H1 (cell line): ENCODE measurements at regions not wholly inside any gene's neighbourhood (a gene's known extent, or its start where the extent isn't known, plus 50 kb on each side); places are given as distances from the start of the nearest gene placed in this dataset.

Experiments
- BCL11A ChIP-seq, 2 experiments: IDR thresholded peaks; one replicate each; pipeline ENCODE4 v1.6.1; 2011; ENCODE audit warnings: low read depth in 2 of 2, low read length in 2 of 2, mild to moderate bottlenecking in 2 of 2
- BRCA1 ChIP-seq: IDR thresholded peaks from 2 replicates; pipeline ENCODE4 v1.6.1; 2012; ENCODE audit warnings: low read depth, low read length, improper control_type of control experiment
- EP300 ChIP-seq, 2 experiments: IDR thresholded peaks; 1 replicate in 1 of 2; 2 replicates in 1 of 2; pipeline ENCODE4 v1.6.1; 2011 to 2012; ENCODE audit warnings: low read depth in 2 of 2, low read length in 2 of 2, mild to moderate bottlenecking in 2 of 2, borderline replicate concordance in 1 of 2, inconsistent platforms in 1 of 2, moderate library complexity in 1 of 2
- EZH2 ChIP-seq: fragments of 200-600 bp; sonication (generic); IDR thresholded peaks from 2 replicates; pipeline ENCODE4 v1.7.1; 2012; ENCODE audit warnings: low read depth, mild to moderate bottlenecking, moderate library complexity, low read length, inconsistent platforms; ENCODE audit not compliant: severe bottlenecking
- JUND ChIP-seq: IDR thresholded peaks from 2 replicates; pipeline ENCODE4 v1.6.1; 2011; ENCODE audit warnings: mild to moderate bottlenecking, improper control_type of control experiment, low read length
- KDM1A ChIP-seq: fragments of 200-600, 300-600 bp; sonication (generic); IDR thresholded peaks from 2 replicates; pipeline ENCODE4 v1.7.1; 2016; ENCODE audit warnings: mild to moderate bottlenecking, low read length, borderline replicate concordance
- KDM4A ChIP-seq: IDR thresholded peaks from one replicate; pipeline ENCODE4 v1.7.1; 2012; ENCODE audit warnings: low read depth, mild to moderate bottlenecking, moderate library complexity, low read length, inconsistent platforms; ENCODE audit not compliant: severe bottlenecking
- PHF8 ChIP-seq: fragments of 200-600 bp; sonication (generic); conservative IDR thresholded peaks from 2 replicates; pipeline ENCODE4 v1.7.1; 2012; ENCODE audit warnings: low read depth, mild to moderate bottlenecking, inconsistent platforms, low read length, moderate library complexity
- POU5F1 ChIP-seq: IDR thresholded peaks from 2 replicates; pipeline ENCODE4 v1.6.1; 2011; ENCODE audit warnings: low read depth, mild to moderate bottlenecking, low read length, moderate library complexity
- SUZ12 ChIP-seq: fragments of 200-600 bp; sonication (generic); IDR thresholded peaks from 2 replicates; pipeline ENCODE4 v1.6.1; 2012; ENCODE audit warnings: mild to moderate bottlenecking, inconsistent platforms, low read length, moderate library complexity, mixed read lengths
- TF ChIP-seq, protein P1 (sequence below): fragments of 300-600 bp; sonication (generic); IDR thresholded peaks from 2 replicates; pipeline ENCODE4 v1.7.1; 2012; ENCODE audit warnings: low read length, moderate library complexity, mild to moderate bottlenecking, inconsistent platforms; ENCODE audit not compliant: insufficient replicate concordance
- TF ChIP-seq, protein P2 (sequence below): IDR thresholded peaks from 2 replicates; pipeline ENCODE4 v1.6.1; 2012; ENCODE audit warnings: inconsistent platforms

DNA sequence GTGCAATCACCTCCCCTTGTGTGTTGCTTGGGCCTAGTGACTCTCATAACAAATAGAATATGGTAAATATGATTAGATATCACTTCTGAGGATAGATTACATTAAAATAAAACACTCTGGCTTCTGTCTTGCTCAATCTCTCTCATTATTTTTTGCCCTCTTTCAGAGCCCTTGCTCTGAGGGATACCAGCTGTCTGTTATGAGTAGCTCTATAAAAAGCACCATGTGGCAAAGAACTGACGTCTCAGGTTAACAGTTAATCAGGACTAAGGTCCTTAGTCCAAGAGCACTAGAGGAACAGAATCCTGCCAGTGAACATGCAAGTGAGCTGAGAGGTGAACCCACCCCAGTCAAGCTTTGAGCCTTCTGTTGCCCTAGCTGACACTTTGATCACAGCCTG, 402.2 kb upstream of the HTR1E start (continued):
- TF ChIP-seq, protein P1, sequence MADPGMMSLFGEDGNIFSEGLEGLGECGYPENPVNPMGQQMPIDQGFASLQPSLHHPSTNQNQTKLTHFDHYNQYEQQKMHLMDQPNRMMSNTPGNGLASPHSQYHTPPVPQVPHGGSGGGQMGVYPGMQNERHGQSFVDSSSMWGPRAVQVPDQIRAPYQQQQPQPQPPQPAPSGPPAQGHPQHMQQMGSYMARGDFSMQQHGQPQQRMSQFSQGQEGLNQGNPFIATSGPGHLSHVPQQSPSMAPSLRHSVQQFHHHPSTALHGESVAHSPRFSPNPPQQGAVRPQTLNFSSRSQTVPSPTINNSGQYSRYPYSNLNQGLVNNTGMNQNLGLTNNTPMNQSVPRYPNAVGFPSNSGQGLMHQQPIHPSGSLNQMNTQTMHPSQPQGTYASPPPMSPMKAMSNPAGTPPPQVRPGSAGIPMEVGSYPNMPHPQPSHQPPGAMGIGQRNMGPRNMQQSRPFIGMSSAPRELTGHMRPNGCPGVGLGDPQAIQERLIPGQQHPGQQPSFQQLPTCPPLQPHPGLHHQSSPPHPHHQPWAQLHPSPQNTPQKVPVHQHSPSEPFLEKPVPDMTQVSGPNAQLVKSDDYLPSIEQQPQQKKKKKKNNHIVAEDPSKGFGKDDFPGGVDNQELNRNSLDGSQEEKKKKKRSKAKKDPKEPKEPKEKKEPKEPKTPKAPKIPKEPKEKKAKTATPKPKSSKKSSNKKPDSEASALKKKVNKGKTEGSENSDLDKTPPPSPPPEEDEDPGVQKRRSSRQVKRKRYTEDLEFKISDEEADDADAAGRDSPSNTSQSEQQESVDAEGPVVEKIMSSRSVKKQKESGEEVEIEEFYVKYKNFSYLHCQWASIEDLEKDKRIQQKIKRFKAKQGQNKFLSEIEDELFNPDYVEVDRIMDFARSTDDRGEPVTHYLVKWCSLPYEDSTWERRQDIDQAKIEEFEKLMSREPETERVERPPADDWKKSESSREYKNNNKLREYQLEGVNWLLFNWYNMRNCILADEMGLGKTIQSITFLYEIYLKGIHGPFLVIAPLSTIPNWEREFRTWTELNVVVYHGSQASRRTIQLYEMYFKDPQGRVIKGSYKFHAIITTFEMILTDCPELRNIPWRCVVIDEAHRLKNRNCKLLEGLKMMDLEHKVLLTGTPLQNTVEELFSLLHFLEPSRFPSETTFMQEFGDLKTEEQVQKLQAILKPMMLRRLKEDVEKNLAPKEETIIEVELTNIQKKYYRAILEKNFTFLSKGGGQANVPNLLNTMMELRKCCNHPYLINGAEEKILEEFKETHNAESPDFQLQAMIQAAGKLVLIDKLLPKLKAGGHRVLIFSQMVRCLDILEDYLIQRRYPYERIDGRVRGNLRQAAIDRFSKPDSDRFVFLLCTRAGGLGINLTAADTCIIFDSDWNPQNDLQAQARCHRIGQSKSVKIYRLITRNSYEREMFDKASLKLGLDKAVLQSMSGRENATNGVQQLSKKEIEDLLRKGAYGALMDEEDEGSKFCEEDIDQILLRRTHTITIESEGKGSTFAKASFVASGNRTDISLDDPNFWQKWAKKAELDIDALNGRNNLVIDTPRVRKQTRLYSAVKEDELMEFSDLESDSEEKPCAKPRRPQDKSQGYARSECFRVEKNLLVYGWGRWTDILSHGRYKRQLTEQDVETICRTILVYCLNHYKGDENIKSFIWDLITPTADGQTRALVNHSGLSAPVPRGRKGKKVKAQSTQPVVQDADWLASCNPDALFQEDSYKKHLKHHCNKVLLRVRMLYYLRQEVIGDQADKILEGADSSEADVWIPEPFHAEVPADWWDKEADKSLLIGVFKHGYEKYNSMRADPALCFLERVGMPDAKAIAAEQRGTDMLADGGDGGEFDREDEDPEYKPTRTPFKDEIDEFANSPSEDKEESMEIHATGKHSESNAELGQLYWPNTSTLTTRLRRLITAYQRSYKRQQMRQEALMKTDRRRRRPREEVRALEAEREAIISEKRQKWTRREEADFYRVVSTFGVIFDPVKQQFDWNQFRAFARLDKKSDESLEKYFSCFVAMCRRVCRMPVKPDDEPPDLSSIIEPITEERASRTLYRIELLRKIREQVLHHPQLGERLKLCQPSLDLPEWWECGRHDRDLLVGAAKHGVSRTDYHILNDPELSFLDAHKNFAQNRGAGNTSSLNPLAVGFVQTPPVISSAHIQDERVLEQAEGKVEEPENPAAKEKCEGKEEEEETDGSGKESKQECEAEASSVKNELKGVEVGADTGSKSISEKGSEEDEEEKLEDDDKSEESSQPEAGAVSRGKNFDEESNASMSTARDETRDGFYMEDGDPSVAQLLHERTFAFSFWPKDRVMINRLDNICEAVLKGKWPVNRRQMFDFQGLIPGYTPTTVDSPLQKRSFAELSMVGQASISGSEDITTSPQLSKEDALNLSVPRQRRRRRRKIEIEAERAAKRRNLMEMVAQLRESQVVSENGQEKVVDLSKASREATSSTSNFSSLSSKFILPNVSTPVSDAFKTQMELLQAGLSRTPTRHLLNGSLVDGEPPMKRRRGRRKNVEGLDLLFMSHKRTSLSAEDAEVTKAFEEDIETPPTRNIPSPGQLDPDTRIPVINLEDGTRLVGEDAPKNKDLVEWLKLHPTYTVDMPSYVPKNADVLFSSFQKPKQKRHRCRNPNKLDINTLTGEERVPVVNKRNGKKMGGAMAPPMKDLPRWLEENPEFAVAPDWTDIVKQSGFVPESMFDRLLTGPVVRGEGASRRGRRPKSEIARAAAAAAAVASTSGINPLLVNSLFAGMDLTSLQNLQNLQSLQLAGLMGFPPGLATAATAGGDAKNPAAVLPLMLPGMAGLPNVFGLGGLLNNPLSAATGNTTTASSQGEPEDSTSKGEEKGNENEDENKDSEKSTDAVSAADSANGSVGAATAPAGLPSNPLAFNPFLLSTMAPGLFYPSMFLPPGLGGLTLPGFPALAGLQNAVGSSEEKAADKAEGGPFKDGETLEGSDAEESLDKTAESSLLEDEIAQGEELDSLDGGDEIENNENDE, result no peak
- no peak for TF ChIP-seq KDM1A
- TF ChIP-seq JUND, result no peak
- no peak for TF ChIP-seq POU5F1
- TF ChIP-seq EZH2, result no peak
- TF ChIP-seq SUZ12, result no peak
- no peak for TF ChIP-seq EP300 (IDR thresholded peaks at IDR 0.05; ENCODE audit: borderline replicate concordance in 1 of 2, low read depth in 2 of 2, low read length in 2 of 2)
- TF ChIP-seq, protein P2, sequence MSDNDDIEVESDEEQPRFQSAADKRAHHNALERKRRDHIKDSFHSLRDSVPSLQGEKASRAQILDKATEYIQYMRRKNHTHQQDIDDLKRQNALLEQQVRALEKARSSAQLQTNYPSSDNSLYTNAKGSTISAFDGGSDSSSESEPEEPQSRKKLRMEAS, result no peak
- TF ChIP-seq BRCA1, result no peak
- no peak for TF ChIP-seq KDM4A
- TF ChIP-seq PHF8, result no peak
- TF ChIP-seq BCL11A (IDR thresholded peaks at IDR 0.05; ENCODE audit: low read depth in 2 of 2, low read length in 2 of 2), result no peak
